MV-4-11 (cell line): ENCODE measurements at regions not wholly inside any gene's neighbourhood (a gene's known extent, or its start where the extent isn't known, plus 50 kb on each side); places are given as distances from the start of the nearest gene placed in this dataset.

Experiments
- DNase-seq: peaks from one replicate; lab custom pipeline; 2025; lab: John Stamatoyannopoulos, UW

GRCh38 chrX:20432048-20432447 is 165.3 kb upstream of the RPS6KA3 start:
- no peak for DNase-seq

GRCh38 chrX:20431486-20431885 is 164.8 kb upstream of the RPS6KA3 start:
- no peak for DNase-seq

- DNase-seq = peak; percentile 30
Observed at GRCh38 chrX:20427173-20427770, 160.6 kb upstream of the RPS6KA3 start.

- no peak for DNase-seq
Observed at GRCh38 chrX:20421697-20422096, 155.0 kb upstream of the RPS6KA3 start.

GRCh38 chrX:20421275-20421674 is 154.6 kb upstream of the RPS6KA3 start:
- DNase-seq = no peak

GRCh38 chrX:20420058-20420457 is 153.3 kb upstream of the RPS6KA3 start:
- DNase-seq = no peak

- peak; percentile 60 for DNase-seq
Observed at GRCh38 chrX:20418379-20419150, 151.9 kb upstream of the RPS6KA3 start.

- DNase-seq = no peak
Observed at GRCh38 chrX:20414762-20415445, 148.2 kb upstream of the RPS6KA3 start.

- no peak for DNase-seq
Observed at GRCh38 chrX:20414066-20414465, 147.4 kb upstream of the RPS6KA3 start.

GRCh38 chrX:20412871-20413486 is 146.3 kb upstream of the RPS6KA3 start:
- DNase-seq = peak; percentile 52

- no peak for DNase-seq
Observed at GRCh38 chrX:20410540-20410939, 143.8 kb upstream of the RPS6KA3 start.

GRCh38 chrX:20409991-20410390 is 143.3 kb upstream of the RPS6KA3 start:
- no peak for DNase-seq

GRCh38 chrX:20402956-20403355 is 136.2 kb upstream of the RPS6KA3 start:
- peak; percentile 67 for DNase-seq

- no peak for DNase-seq
Observed at GRCh38 chrX:20399728-20400414, 133.2 kb upstream of the RPS6KA3 start.

GRCh38 chrX:20397587-20397986 is 130.9 kb upstream of the RPS6KA3 start:
- no peak for DNase-seq

GRCh38 chrX:20394451-20394850 is 127.7 kb upstream of the RPS6KA3 start:
- peak; percentile 10 for DNase-seq

GRCh38 chrX:20393944-20394343 is 127.2 kb upstream of the RPS6KA3 start:
- no peak for DNase-seq

- no peak for DNase-seq
Observed at GRCh38 chrX:20388594-20388993, 121.9 kb upstream of the RPS6KA3 start.

GRCh38 chrX:20383477-20383876 is 116.8 kb upstream of the RPS6KA3 start:
- DNase-seq = no peak

- DNase-seq = no peak
Observed at GRCh38 chrX:20382518-20383297, 116.0 kb upstream of the RPS6KA3 start.

GRCh38 chrX:20382082-20382481 is 115.4 kb upstream of the RPS6KA3 start:
- no peak for DNase-seq
